ENCODE measurements at regions not wholly inside any gene's neighbourhood (a gene's known extent, or its start where the extent isn't known, plus 50 kb on each side); places are given as distances from the start of the nearest gene placed in this dataset.

- Histone ChIP-seq H3K36me3 (no peaks in the 10 kb centered on the region), H3K9me3 (no peaks in the 10 kb centered on the region), H3K4me1 (no peaks in the 10 kb centered on the region), H3K4me3 (no peak overlapping the region), H3K27me3 (no peaks in the 10 kb centered on the region), H3K27ac (no peak overlapping the region)
- DNase-seq (no peak), ATAC-seq (peak in 2 of 4 donors; percentile 18 to 21)
- TF ChIP-seq, protein P1, sequence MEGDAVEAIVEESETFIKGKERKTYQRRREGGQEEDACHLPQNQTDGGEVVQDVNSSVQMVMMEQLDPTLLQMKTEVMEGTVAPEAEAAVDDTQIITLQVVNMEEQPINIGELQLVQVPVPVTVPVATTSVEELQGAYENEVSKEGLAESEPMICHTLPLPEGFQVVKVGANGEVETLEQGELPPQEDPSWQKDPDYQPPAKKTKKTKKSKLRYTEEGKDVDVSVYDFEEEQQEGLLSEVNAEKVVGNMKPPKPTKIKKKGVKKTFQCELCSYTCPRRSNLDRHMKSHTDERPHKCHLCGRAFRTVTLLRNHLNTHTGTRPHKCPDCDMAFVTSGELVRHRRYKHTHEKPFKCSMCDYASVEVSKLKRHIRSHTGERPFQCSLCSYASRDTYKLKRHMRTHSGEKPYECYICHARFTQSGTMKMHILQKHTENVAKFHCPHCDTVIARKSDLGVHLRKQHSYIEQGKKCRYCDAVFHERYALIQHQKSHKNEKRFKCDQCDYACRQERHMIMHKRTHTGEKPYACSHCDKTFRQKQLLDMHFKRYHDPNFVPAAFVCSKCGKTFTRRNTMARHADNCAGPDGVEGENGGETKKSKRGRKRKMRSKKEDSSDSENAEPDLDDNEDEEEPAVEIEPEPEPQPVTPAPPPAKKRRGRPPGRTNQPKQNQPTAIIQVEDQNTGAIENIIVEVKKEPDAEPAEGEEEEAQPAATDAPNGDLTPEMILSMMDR (IDR thresholded peaks at IDR 0.05) = no peak
- no peak for TF ChIP-seq POLR2A (IDR thresholded peaks at IDR 0.05)
- intact Hi-C loops (cut with DNase I) = no loop called here
- 57% methylated on average over 2 of the region's 2 CpGs for WGBS (ENCODE audit: insufficient coverage, low coverage, low lambda C conversion rate, missing lambda C conversion rate)
Observed at GRCh38 chr2:12616456-12617156, 100.1 kb upstream of the TRIB2 start.

GRCh38 chr2:12617366-12617765 is 99.4 kb upstream of the TRIB2 start:
- intact Hi-C loops (cut with DNase I) = no loop called here
- H3K36me3 ChIP-seq = no peaks in the 10 kb centered on the region
- H3K27ac ChIP-seq = no peak overlapping the region
- TF ChIP-seq, protein P1 (IDR thresholded peaks at IDR 0.05) = no peak
- TF ChIP-seq POLR2A (IDR thresholded peaks at IDR 0.05) = no peak
- no peaks in the 10 kb centered on the region for H3K4me1 ChIP-seq
- no peaks in the 10 kb centered on the region for H3K9me3 ChIP-seq
- no peaks in the 10 kb centered on the region for H3K27me3 ChIP-seq
- DNase-seq (no peak), ATAC-seq (no peak)
- 70% methylated on average over 3 of the region's 3 CpGs for WGBS (ENCODE audit: insufficient coverage, low coverage, low lambda C conversion rate, missing lambda C conversion rate)
- H3K4me3 ChIP-seq = no peak overlapping the region

GRCh38 chr2:12617853-12618252 is 98.9 kb upstream of the TRIB2 start:
- H3K27ac ChIP-seq = no peak overlapping the region
- no peaks in the 10 kb centered on the region for H3K36me3 ChIP-seq
- ATAC-seq (no peak), DNase-seq (no peak)
- intact Hi-C loops (cut with DNase I) = no loop called here
- no peaks in the 10 kb centered on the region for H3K9me3 ChIP-seq
- no peaks in the 10 kb centered on the region for H3K4me1 ChIP-seq
- H3K27me3 ChIP-seq = no peaks in the 10 kb centered on the region
- no peak for TF ChIP-seq POLR2A (IDR thresholded peaks at IDR 0.05)
- TF ChIP-seq, protein P1 (IDR thresholded peaks at IDR 0.05) = no peak
- no peak overlapping the region for H3K4me3 ChIP-seq
- 58% methylated on average over 2 of the region's 2 CpGs for WGBS (ENCODE audit: insufficient coverage, low coverage, low lambda C conversion rate, missing lambda C conversion rate)

DNA sequence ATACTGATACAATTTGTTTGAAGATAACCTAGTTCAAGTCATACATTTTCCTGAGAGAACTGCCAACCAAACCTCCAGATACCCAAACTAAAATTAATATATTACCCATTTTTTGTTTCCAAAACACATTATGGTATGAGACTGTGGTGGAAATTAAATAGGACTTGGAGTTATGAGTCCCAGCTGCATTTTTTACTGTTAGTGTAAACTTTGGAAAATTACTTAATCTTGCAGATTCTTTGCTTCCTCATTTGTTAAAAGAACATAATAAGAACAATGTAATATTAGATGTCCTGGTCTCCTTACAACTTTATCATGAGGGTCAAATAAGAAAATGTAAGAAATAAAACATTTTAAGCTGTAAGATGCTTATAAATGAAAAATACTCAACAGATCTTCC is 98.2 kb upstream of the TRIB2 start:
- Histone ChIP-seq H3K9me3 (no peaks in the 10 kb centered on the region), H3K27me3 (no peaks in the 10 kb centered on the region), H3K36me3 (no peaks in the 10 kb centered on the region), H3K4me3 (no peak overlapping the region), H3K27ac (no peak overlapping the region), H3K4me1 (no peaks in the 10 kb centered on the region)
- no peak for DNase-seq
- TF ChIP-seq, protein P1 (IDR thresholded peaks at IDR 0.05) = no peak
- TF ChIP-seq POLR2A (IDR thresholded peaks at IDR 0.05) = no peak
- no peak for ATAC-seq
- intact Hi-C loops (cut with DNase I) = no loop called here

GRCh38 chr2:12619975-12620374 is 96.8 kb upstream of the TRIB2 start:
- H3K4me3 ChIP-seq = no peak overlapping the region
- no peaks in the 10 kb centered on the region for H3K36me3 ChIP-seq
- DNase-seq (no peak), ATAC-seq (no peak)
- no CpG with 5 or more reads among the region's 3 CpGs for WGBS (ENCODE audit: insufficient coverage, low coverage, low lambda C conversion rate, missing lambda C conversion rate)
- TF ChIP-seq POLR2A (IDR thresholded peaks at IDR 0.05) = no peak
- TF ChIP-seq, protein P1 (IDR thresholded peaks at IDR 0.05) = no peak
- intact Hi-C loops (cut with DNase I) = no loop called here
- H3K27me3 ChIP-seq = no peaks in the 10 kb centered on the region
- no peaks in the 10 kb centered on the region for H3K9me3 ChIP-seq
- no peak overlapping the region for H3K27ac ChIP-seq
- H3K4me1 ChIP-seq = no peaks in the 10 kb centered on the region

Measured in right lobe of liver (tissue), 6 donors.